HepG2 (cell line): ENCODE measurements at regions not wholly inside any gene's neighbourhood (a gene's known extent, or its start where the extent isn't known, plus 50 kb on each side); places are given as distances from the start of the nearest gene placed in this dataset.

Source experiments
- ATAC-seq: fragments of 200-7000 bp; cut with Tn5 transposase; 3 replicates; pipeline ENCODE4 v1.9.1; 2020; ENCODE audit warnings: mild to moderate bottlenecking, moderate library complexity
- BruUV-seq: library from RNA; stranded (reverse); fragments of 400-500 nt; replicated peaks from 2 replicates; lab custom pipeline; 2021; lab: Mats Ljungman, UMichigan
- CTCF ChIA-PET: fragments of 300-600 bp; formaldehyde crosslinking; extraction: SDS; loops from one replicate; lab custom pipeline; 2021; ENCODE audit warnings: low total read pairs, inconsistent platforms, low intra/inter-chr PET ratio; lab: Yijun Ruan, JAX
- POLR2A ChIA-PET: fragments of 350-600 bp; sonication (Branson Sonifier 250); formaldehyde crosslinking; loops from one replicate; lab custom pipeline; 2020; ENCODE audit warnings: antibody characterized with exemption, inconsistent platforms; lab: Yijun Ruan, JAX
- DNase-seq: peaks from one replicate; pipeline ENCODE4 v3.0.0-alpha.2; 2015; ENCODE audit warnings: low spot score
- FAIRE-seq: peaks from 3 replicates; lab custom pipeline; 2011; peaks lifted over from hg19 to GRCh38; lab: Jason Lieb, UNC
- H2AFZ ChIP-seq: one replicate; pipeline ENCODE4 v1.6.1; 2011; ENCODE audit warnings: low read length, inconsistent platforms
- H3K27ac ChIP-seq: fragments of 300-600 bp; 3 replicates; pipeline ENCODE4 v1.8.0; 2011; ENCODE audit warnings: mixed run types, mild to moderate bottlenecking, mixed read lengths, low read length, inconsistent platforms; ENCODE audit not compliant: insufficient read depth; ENCODE audit errors: extremely low read length
- H3K27me3 ChIP-seq, 2 experiments: fragments of 200-600 bp in 1 of 2; 2 replicates in 1 of 2; 3 replicates in 1 of 2; pipeline versions ENCODE4 v1.6.0 to v1.8.0; 2011; ENCODE audit warnings: low read length in 2 of 2, mild to moderate bottlenecking in 2 of 2, moderate library complexity in 2 of 2, inconsistent platforms in 1 of 2; ENCODE audit not compliant: insufficient read depth in 2 of 2, control insufficient read depth in 1 of 2
- H3K36me3 ChIP-seq, 2 experiments: fragments of 200-600 bp in 1 of 2; replicated peaks in 1 of 2; 2 replicates in 1 of 2; 3 replicates in 1 of 2; pipeline versions ENCODE4 v1.5.1 to v1.8.0; 2011; ENCODE audit warnings: low read length in 2 of 2, inconsistent platforms in 1 of 2; ENCODE audit not compliant: insufficient read depth in 2 of 2, control insufficient read depth in 1 of 2
- H3K4me1 ChIP-seq: 2 replicates; pipeline ENCODE4 v1.5.1; 2012; ENCODE audit warnings: low read length, inconsistent platforms; ENCODE audit not compliant: insufficient read depth
- H3K4me2 ChIP-seq: 2 replicates; pipeline ENCODE4 v1.6.0; 2011; ENCODE audit warnings: low read depth, low read length, inconsistent platforms
- H3K4me3 ChIP-seq, 3 experiments: fragments of 200-600 bp in 1 of 3; sonication (generic), shearing (Covaris generic) in 1 of 3; replicated peaks in 1 of 3; 2 replicates each; pipeline ENCODE4 v1.5.1; 2011 to 2016; ENCODE audit warnings: low read length in 3 of 3, inconsistent platforms in 2 of 3, low read depth in 2 of 3, mild to moderate bottlenecking in 2 of 3, control low read depth in 1 of 3, mixed read lengths in 1 of 3; ENCODE audit not compliant: insufficient read depth in 1 of 3
- H3K79me2 ChIP-seq: one replicate; pipeline ENCODE4 v1.6.1; 2011; ENCODE audit warnings: low read length, inconsistent platforms; ENCODE audit not compliant: insufficient read depth
- H3K9ac ChIP-seq: 2 replicates; pipeline ENCODE4 v1.6.0; 2011; ENCODE audit warnings: mild to moderate bottlenecking, low read depth, low read length, inconsistent platforms; ENCODE audit not compliant: insufficient read depth
- H3K9me3 ChIP-seq: 2 replicates; pipeline ENCODE4 v1.5.1; 2012; ENCODE audit warnings: mild to moderate bottlenecking, low read length
- H4K20me1 ChIP-seq: 2 replicates; pipeline ENCODE4 v1.6.0; 2011; ENCODE audit warnings: inconsistent platforms, mild to moderate bottlenecking, low read length, moderate library complexity; ENCODE audit not compliant: insufficient read depth
- HMG20A ChIP-seq: IDR thresholded peaks from 2 replicates; pipeline ENCODE4 v1.6.1; 2016; ENCODE audit warnings: borderline replicate concordance
- HNF1B ChIP-seq: sonication (generic); formaldehyde crosslinking; IDR thresholded peaks from 2 replicates; pipeline ENCODE4 v1.5.1; 2020; ENCODE audit warnings: mild to moderate bottlenecking, moderate library complexity, missing genetic modification reagents
- SALL2 ChIP-seq: sonication (generic); formaldehyde crosslinking; IDR thresholded peaks from 2 replicates; pipeline ENCODE4 v1.8.1; 2023; ENCODE audit warnings: mild to moderate bottlenecking, missing genetic modification reagents, inconsistent platforms
- WIZ ChIP-seq: sonication (generic); formaldehyde crosslinking; IDR thresholded peaks from 2 replicates; pipeline ENCODE4 v1.5.1; 2020; ENCODE audit warnings: mild to moderate bottlenecking, missing genetic modification reagents
- ZNF34 ChIP-seq: sonication (generic); formaldehyde crosslinking; IDR thresholded peaks from 2 replicates; pipeline ENCODE4 v1.4.0; 2020; ENCODE audit warnings: mild to moderate bottlenecking, missing genetic modification reagents, borderline replicate concordance
- ZNF407 ChIP-seq: sonication (generic); formaldehyde crosslinking; IDR thresholded peaks from one replicate; pipeline ENCODE4 v1.5.1; 2020; ENCODE audit warnings: mild to moderate bottlenecking, missing genetic modification reagents; ENCODE audit errors: not compliant biosample characterization
- whole genome bisulfite sequencing: methylation state at CpG from one replicate; pipeline ENCODE4 v1.1.6; 2017; ENCODE audit warnings: low lambda C conversion rate; 5-methylcytosine and 5-hydroxymethylcytosine counted together
- in situ Hi-C: cut with HindIII; loops from 2 replicates; pipeline ENCODE4 v1.10.0; 2017; ENCODE audit warnings: low pct_unique_long_range_greater_than_20kb; ENCODE audit not compliant: extremely low pct_ligation_motif_present
- intact Hi-C: fragments of 100-400 bp; cut with micrococcal nuclease; formaldehyde crosslinking; loops from one replicate; pipeline ENCODE4 v1.10.0; 2022; ENCODE audit not compliant: unreplicated experiment

DNA sequence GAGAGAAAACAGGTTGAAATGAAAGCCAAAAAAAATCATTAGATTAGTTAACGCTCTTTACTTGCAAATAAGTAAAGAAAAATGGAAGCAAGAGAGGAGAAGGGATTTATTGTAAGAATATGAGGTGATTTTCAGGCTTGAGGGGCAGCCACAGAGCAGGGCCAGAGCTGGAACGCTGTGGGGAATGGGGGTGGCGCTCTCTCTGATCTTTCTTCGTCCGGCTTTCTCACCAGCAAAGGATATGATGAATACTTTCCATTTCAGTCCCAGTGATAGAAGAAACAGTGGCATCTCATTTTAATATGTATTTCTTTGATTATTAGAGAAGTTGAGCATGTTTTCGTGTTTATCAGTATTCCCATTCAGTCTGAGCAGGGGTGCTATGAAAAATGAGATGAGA lies 112.2 kb downstream of the SKIDA1 start (continued):
- TF ChIP-seq SALL2 (CRISPR knock-in tag), result no peak
- TF ChIP-seq ZNF34 (CRISPR knock-in tag), result no peak
- TF ChIP-seq, all 625 proteins: peak for 0

DNA sequence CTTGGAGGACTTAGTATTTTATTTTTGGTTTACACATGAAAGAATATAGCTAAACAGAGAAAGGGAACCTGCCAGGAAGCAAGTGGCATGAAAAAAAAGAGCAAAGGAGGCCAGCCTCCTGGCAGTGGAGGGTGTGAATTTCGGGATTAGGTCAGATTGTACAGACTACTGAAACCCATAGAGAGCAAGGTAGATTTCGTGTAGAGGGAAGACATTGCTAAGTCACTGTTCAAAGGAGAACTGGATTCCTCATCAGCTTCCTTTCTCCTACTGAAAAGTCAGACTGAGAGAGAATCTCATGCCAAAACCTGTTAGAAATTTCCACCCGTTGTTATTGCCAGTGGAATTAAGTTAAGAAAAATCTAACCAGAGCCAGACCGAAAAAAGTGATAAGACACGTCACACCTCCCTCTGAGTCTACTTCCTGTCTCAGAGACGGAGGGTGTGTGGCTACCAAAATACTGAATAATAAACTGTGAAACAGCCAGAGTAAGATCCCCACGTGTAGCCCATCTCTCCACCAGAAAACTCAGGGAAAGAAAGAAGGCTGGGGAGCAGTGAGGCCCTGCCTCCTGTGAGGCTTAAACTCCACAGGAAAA lies 118.8 kb downstream of the SKIDA1 start:
- POLR2A ChIA-PET, result no interaction called here
- no peak overlapping the region for H3K4me2 ChIP-seq
- DNase-seq, result no peak
- H3K27me3 ChIP-seq, result peaks cover 0 to 28% of the 10 kb centered on the region in 2 experiments; a peak in 3 of 5 replicates
- ATAC-seq, result no peak
- no peaks in the 10 kb centered on the region for H3K79me2 ChIP-seq
- CTCF ChIA-PET, result no interaction called here
- H3K9ac ChIP-seq, result no peak overlapping the region
- H3K4me3 ChIP-seq, result no peak overlapping the region
- no peaks in the 10 kb centered on the region for H3K4me1 ChIP-seq
- FAIRE-seq, result no peak
- H3K9me3 ChIP-seq, result no peaks in the 10 kb centered on the region
- intact Hi-C loops (no loop called here), in situ Hi-C loops (no loop called here)
- BruUV-seq, result no TSS peak
- no peaks in the 10 kb centered on the region for H4K20me1 ChIP-seq
- H3K27ac ChIP-seq, result no peak overlapping the region
- no peak overlapping the region for H2AFZ ChIP-seq
- 24% methylated on average over 7 of the region's 7 CpGs for WGBS
- H3K36me3 ChIP-seq, result no peaks in the 10 kb centered on the region
- TF ChIP-seq HMG20A (CRISPR knock-in tag) (no peak), HNF1B (no peak), WIZ (CRISPR knock-in tag) (no peak), ZNF407 (CRISPR knock-in tag) (no peak)
